Type B pancreatic cell (in vitro differentiated cells): ENCODE measurements at regions not wholly inside any gene's neighbourhood (a gene's known extent, or its start where the extent isn't known, plus 50 kb on each side); places are given as distances from the start of the nearest gene placed in this dataset.

Experiments used
- DNase-seq: peaks from one replicate; pipeline ENCODE4 v3.0.0; 2021; ENCODE audit warnings: mixed read lengths; ENCODE audit not compliant: unreplicated experiment; ENCODE audit errors: extremely low spot score
- H3K27ac Mint-ChIP-seq: 2 replicates; pipeline ENCODE4 v1.8.0; 2021; ENCODE audit warnings: mild to moderate bottlenecking, mixed read lengths
- H3K27me3 Mint-ChIP-seq: 2 replicates; pipeline ENCODE4 v1.8.0; 2021; ENCODE audit warnings: mixed read lengths
- H3K36me3 Mint-ChIP-seq: 2 replicates; pipeline ENCODE4 v1.8.0; 2021; ENCODE audit warnings: mixed read lengths
- H3K4me1 Mint-ChIP-seq: one replicate; pipeline ENCODE4 v1.8.0; 2021; ENCODE audit warnings: mixed read lengths; ENCODE audit not compliant: unreplicated experiment
- H3K4me3 Mint-ChIP-seq: 2 replicates; pipeline ENCODE4 v1.8.0; 2021; ENCODE audit warnings: mild to moderate bottlenecking, mixed read lengths
- H3K9me3 Mint-ChIP-seq: 2 replicates; pipeline ENCODE4 v1.8.0; 2021; ENCODE audit warnings: mixed read lengths
- TF ChIP-seq, protein P1 (sequence below): fragments of 200-600 bp; sonication (generic); conservative IDR thresholded peaks from 2 replicates; pipeline ENCODE4 v1.5.0; 2021; ENCODE audit warnings: antibody characterized with exemption, mild to moderate bottlenecking

DNA sequence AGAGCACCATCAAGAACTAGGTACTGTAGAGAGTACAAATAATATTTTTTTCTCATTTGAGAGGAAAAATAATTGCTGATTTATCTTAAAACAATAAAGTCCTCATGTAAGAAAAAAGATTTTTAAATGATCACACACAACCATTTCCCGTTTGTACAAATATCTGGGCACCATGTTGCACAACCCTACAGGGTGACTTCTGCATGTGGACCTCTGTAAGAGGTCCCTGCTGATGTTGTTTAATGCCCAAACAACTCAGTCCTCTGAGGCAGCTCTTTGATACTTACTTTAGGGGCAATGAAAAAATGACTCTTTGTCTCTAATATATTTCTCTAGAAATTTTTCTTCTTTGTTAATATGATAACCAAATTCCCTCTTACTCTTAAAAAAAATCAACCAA lies 168.1 kb upstream of the SATB1 start:
- no peaks in the 10 kb centered on the region for H3K27me3 Mint-ChIP-seq
- TF ChIP-seq, protein P1, sequence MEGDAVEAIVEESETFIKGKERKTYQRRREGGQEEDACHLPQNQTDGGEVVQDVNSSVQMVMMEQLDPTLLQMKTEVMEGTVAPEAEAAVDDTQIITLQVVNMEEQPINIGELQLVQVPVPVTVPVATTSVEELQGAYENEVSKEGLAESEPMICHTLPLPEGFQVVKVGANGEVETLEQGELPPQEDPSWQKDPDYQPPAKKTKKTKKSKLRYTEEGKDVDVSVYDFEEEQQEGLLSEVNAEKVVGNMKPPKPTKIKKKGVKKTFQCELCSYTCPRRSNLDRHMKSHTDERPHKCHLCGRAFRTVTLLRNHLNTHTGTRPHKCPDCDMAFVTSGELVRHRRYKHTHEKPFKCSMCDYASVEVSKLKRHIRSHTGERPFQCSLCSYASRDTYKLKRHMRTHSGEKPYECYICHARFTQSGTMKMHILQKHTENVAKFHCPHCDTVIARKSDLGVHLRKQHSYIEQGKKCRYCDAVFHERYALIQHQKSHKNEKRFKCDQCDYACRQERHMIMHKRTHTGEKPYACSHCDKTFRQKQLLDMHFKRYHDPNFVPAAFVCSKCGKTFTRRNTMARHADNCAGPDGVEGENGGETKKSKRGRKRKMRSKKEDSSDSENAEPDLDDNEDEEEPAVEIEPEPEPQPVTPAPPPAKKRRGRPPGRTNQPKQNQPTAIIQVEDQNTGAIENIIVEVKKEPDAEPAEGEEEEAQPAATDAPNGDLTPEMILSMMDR: no peak
- no peak for DNase-seq

DNA sequence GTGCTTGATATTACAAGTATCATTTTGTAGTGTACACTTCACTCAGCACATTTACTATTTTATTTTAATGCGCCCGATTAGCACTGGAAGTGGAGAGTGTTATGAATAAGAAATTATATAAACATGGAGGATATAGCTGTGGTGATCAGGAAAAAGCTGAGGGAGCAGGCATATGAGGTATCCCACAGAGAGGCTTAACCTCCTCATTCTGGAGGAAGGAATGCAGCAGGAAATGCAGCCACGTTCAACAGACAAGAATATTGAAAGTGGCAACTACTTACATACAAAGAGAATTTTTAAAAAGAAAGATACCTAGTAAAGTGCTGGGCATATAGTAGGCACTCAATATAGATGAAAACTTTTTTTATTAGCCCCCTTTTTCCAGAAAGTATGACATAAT lies 166.0 kb upstream of the SATB1 start:
- no peak overlapping the region for H3K27ac Mint-ChIP-seq
- H3K4me3 Mint-ChIP-seq: no peak overlapping the region
- H3K4me1 Mint-ChIP-seq: no peaks in the 10 kb centered on the region
- TF ChIP-seq, protein P1: no peak
- H3K36me3 Mint-ChIP-seq: no peaks in the 10 kb centered on the region
- H3K9me3 Mint-ChIP-seq: no peaks in the 10 kb centered on the region
- DNase-seq: no peak
- no peaks in the 10 kb centered on the region for H3K27me3 Mint-ChIP-seq

More for the DNA sequence above, 168.1 kb upstream of the SATB1 start:
- Mint-ChIP-seq H3K4me3 (no peak overlapping the region), H3K27ac (no peak overlapping the region), H3K36me3 (no peaks in the 10 kb centered on the region), H3K4me1 (no peaks in the 10 kb centered on the region), H3K9me3 (no peaks in the 10 kb centered on the region)

GRCh38 chr3:18586076-18586475 lies 160.9 kb upstream of the SATB1 start:
- H3K27ac Mint-ChIP-seq: no peak overlapping the region
- no peaks in the 10 kb centered on the region for H3K36me3 Mint-ChIP-seq
- no peaks in the 10 kb centered on the region for H3K27me3 Mint-ChIP-seq
- H3K4me3 Mint-ChIP-seq: no peak overlapping the region
- TF ChIP-seq, protein P1: no peak
- no peaks in the 10 kb centered on the region for H3K4me1 Mint-ChIP-seq
- no peak for DNase-seq
- peaks cover 6% of the 10 kb centered on the region for H3K9me3 Mint-ChIP-seq

- TF ChIP-seq, protein P1: no peak
- Mint-ChIP-seq H3K36me3 (no peaks in the 10 kb centered on the region), H3K9me3 (peaks cover 6% of the 10 kb centered on the region), H3K4me3 (no peak overlapping the region), H3K27me3 (no peaks in the 10 kb centered on the region), H3K27ac (no peak overlapping the region), H3K4me1 (no peaks in the 10 kb centered on the region)
- no peak for DNase-seq
These were observed 160.1 kb upstream of the SATB1 start for GRCh38 chr3:18585004-18585968.

GRCh38 chr3:18580268-18580667 lies 155.1 kb upstream of the SATB1 start:
- DNase-seq: no peak
- Mint-ChIP-seq H3K9me3 (peaks cover 6% of the 10 kb centered on the region), H3K4me1 (no peaks in the 10 kb centered on the region), H3K27ac (no peak overlapping the region), H3K4me3 (no peak overlapping the region), H3K36me3 (no peaks in the 10 kb centered on the region), H3K27me3 (no peaks in the 10 kb centered on the region)
- TF ChIP-seq, protein P1: no peak
